ENCODE measurements at regions not wholly inside any gene's neighbourhood (a gene's known extent, or its start where the extent isn't known, plus 50 kb on each side); places are given as distances from the start of the nearest gene placed in this dataset.

DNA sequence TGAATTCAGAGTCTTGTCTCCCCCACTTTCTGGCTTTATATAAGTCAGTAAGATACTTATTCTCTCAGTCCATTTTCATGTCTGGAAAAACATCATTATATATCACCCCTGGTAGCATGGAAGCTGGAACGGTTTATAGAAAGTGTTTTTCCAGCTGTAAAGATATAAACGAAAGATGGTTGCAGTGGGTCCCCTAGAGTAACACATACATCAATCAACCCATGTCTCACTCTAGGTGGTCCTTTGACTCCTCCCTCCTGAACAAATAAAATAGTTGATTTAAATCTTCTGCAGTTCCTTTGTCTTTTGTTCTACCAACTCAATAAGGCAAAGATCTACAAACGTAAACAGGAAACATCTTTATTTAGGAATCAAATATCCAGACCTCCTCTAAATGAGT is 1306.1 kb upstream of the TENM3 start:
- no peak for DNase-seq
- Histone ChIP-seq H3K4me3 (no peak overlapping the region), H3K36me3 (no peaks in the 10 kb centered on the region), H3K9me3 (no peaks in the 10 kb centered on the region), H3K27ac (no peak overlapping the region), H3K4me1 (no peaks in the 10 kb centered on the region), H3K27me3 (replicated peaks in 1 of 7) (no peaks in the 10 kb centered on the region)
- WGBS, 5 donors = 30 to 40% (median 33%) methylated on average over 3 of the region's 3 CpGs
- intact Hi-C loops (cut with DNase I; ENCODE audit: low total_unique reads) = no loop called here
- TF ChIP-seq POLR2A (IDR thresholded peaks at IDR 0.05) = no peak
- no peak for TF ChIP-seq POLR2AphosphoS5 (IDR thresholded peaks at IDR 0.05)
- TF ChIP-seq CTCF (IDR thresholded peaks at IDR 0.05 in 8 of 11, conservative IDR thresholded peaks at IDR 0.05 in 3 of 11) = no peak

DNA sequence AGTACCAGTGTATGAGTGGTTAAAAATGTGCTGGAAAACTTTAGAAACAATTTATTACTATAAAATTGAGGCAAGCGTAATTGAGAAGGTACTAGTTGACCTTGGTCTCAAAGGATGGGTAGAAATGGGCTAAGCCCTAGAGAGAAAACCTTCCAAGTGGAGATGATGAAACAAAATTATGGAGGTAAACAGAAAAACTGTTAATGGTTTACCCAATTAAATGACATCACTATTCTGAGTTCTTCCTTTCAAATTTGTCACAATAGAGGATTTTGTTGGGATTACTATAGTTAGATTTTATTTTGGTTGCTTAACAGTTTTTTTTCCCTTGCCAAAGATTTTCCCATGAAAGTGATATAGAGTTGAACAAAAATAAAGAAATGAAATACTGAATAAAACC is 1302.5 kb upstream of the TENM3 start:
- Histone ChIP-seq H3K36me3 (no peaks in the 10 kb centered on the region), H3K27me3 (replicated peaks in 1 of 7) (no peaks in the 10 kb centered on the region), H3K4me3 (no peak overlapping the region), H3K4me1 (no peaks in the 10 kb centered on the region), H3K9me3 (no peaks in the 10 kb centered on the region), H3K27ac (no peak overlapping the region)
- WGBS, 5 donors = 82 to 95% (median 88%) methylated on average over 1 of the region's 1 CpG
- TF ChIP-seq POLR2A (IDR thresholded peaks at IDR 0.05) (no peak), POLR2AphosphoS5 (IDR thresholded peaks at IDR 0.05) (no peak), CTCF (IDR thresholded peaks at IDR 0.05 in 8 of 11, conservative IDR thresholded peaks at IDR 0.05 in 3 of 11) (no peak)
- no peak for DNase-seq
- intact Hi-C loops (cut with DNase I; ENCODE audit: low total_unique reads) = no loop called here

- Histone ChIP-seq H3K36me3 (no peaks in the 10 kb centered on the region), H3K9me3 (no peaks in the 10 kb centered on the region), H3K27ac (no peak overlapping the region), H3K27me3 (replicated peaks in 1 of 7) (no peaks in the 10 kb centered on the region), H3K4me1 (no peaks in the 10 kb centered on the region), H3K4me3 (no peak overlapping the region)
- WGBS, 5 donors = 77 to 81% (median 81%) methylated on average over 5 of the region's 5 CpGs
- TF ChIP-seq POLR2AphosphoS5 (IDR thresholded peaks at IDR 0.05) (no peak), POLR2A (IDR thresholded peaks at IDR 0.05) (no peak), CTCF (IDR thresholded peaks at IDR 0.05 in 8 of 11, conservative IDR thresholded peaks at IDR 0.05 in 3 of 11) (no peak)
- intact Hi-C loops (cut with DNase I; ENCODE audit: low total_unique reads) = no loop called here
- no peak for DNase-seq
Observed at GRCh38 chr4:180942367-180942916, 1300.8 kb upstream of the TENM3 start.

GRCh38 chr4:180946188-180946587 is 1297.0 kb upstream of the TENM3 start:
- 93 to 95% (median 94%) methylated on average over 4 of the region's 4 CpGs for WGBS, 5 donors
- no peaks in the 10 kb centered on the region for H3K27me3 ChIP-seq (replicated peaks in 1 of 7)
- DNase-seq = no peak
- H3K9me3 ChIP-seq = no peaks in the 10 kb centered on the region
- H3K27ac ChIP-seq = no peak overlapping the region
- H3K4me1 ChIP-seq = no peaks in the 10 kb centered on the region
- intact Hi-C loops (cut with DNase I; ENCODE audit: low total_unique reads) = no loop called here
- no peak overlapping the region for H3K4me3 ChIP-seq
- no peaks in the 10 kb centered on the region for H3K36me3 ChIP-seq
- no peak for TF ChIP-seq POLR2A (IDR thresholded peaks at IDR 0.05)
- no peak for TF ChIP-seq CTCF (IDR thresholded peaks at IDR 0.05 in 8 of 11, conservative IDR thresholded peaks at IDR 0.05 in 3 of 11)
- TF ChIP-seq POLR2AphosphoS5 (IDR thresholded peaks at IDR 0.05) = no peak
